ENCODE measurements at regions not wholly inside any gene's neighbourhood (a gene's known extent, or its start where the extent isn't known, plus 50 kb on each side); places are given as distances from the start of the nearest gene placed in this dataset.

- TF ChIP-seq POLR2A (IDR thresholded peaks at IDR 0.05; ENCODE audit: extremely low read depth, insufficient read length) = no peak
- TF ChIP-seq MYC (IDR thresholded peaks at IDR 0.05; ENCODE audit: low read depth, low read length) = no peak
Observed at GRCh38 chr1:30125821-30126170, 597.6 kb downstream of the MATN1 start.

Data from NB4 (cell line).